AG04449 (cell line): ENCODE measurements at regions not wholly inside any gene's neighbourhood (a gene's known extent, or its start where the extent isn't known, plus 50 kb on each side); places are given as distances from the start of the nearest gene placed in this dataset.

Source experiments
- CTCF ChIA-PET: fragments of 350-600 bp; formaldehyde crosslinking; extraction: SDS; loops from one replicate; lab custom pipeline; 2021; ENCODE audit warnings: antibody characterized with exemption; lab: Yijun Ruan, JAX
- POLR2A ChIA-PET: fragments of 400-600, 350-600 bp; formaldehyde crosslinking; extraction: SDS; loops from one replicate; lab custom pipeline; 2020; ENCODE audit warnings: antibody characterized with exemption, inconsistent platforms; lab: Yijun Ruan, JAX
- DNase-seq: peaks from one replicate; pipeline ENCODE4 v3.0.0-alpha.2; 2010; ENCODE audit warnings: low read depth, low spot score
- H3K4me3 ChIP-seq: 2 replicates; pipeline ENCODE4 v1.5.1; 2011; ENCODE audit warnings: low read depth, mild to moderate bottlenecking, control low read depth, low read length
- CTCF ChIP-seq: IDR thresholded peaks from one replicate; pipeline ENCODE4 v1.5.1; 2011; ENCODE audit warnings: mild to moderate bottlenecking, moderate library complexity, low read length, control low read depth, inconsistent platforms; ENCODE audit not compliant: insufficient read depth; ENCODE audit errors: missing control alignments

GRCh38 chr7:110153222-110153621, 937.7 kb upstream of the LRRN3 start:
- POLR2A ChIA-PET: no interaction called here
- CTCF ChIA-PET: no interaction called here
- no peak for DNase-seq
- TF ChIP-seq CTCF: no peak
- no peak overlapping the region for H3K4me3 ChIP-seq

- CTCF ChIA-PET: no interaction called here
- POLR2A ChIA-PET: no interaction called here
- DNase-seq: no peak
- no peak for TF ChIP-seq CTCF
- H3K4me3 ChIP-seq: no peak overlapping the region
Measured at GRCh38 chr7:110156511-110156910, 934.4 kb upstream of the LRRN3 start.

DNA sequence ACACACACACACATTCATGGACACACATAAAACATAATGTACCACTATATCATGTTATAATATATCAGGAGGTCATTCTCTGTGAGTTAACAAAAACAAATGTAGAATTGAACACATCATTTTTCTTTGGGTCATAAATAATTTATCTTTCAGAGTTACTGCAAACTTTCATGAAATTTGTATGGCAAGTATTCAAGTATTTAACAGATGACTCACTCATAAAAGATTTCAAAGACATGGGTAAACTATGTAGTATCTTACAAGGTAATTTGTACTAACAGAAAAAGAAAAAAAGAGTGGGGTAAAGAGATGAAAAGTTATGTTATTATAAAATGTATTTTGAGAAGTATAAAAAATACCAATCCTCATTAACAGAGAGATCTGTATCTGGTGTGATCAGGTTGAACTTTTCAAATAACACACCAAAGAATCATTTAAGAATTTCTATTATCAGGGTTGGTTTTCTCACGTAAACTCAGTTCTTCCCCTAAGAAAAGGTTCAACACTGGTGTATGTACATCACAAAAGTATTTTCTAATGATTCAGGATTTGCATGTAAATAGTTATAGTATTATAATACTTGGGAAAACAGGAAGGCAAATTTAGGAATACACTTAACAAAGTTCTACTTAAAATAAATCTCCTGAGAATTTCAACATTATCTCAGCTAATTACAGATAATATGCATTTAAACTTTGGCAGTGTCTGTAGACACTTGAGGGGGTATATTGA, 933.1 kb upstream of the LRRN3 start:
- DNase-seq: no peak
- ChIA-PET CTCF (no interaction called here), POLR2A (no interaction called here)
- TF ChIP-seq CTCF: no peak
- no peak overlapping the region for H3K4me3 ChIP-seq

DNA sequence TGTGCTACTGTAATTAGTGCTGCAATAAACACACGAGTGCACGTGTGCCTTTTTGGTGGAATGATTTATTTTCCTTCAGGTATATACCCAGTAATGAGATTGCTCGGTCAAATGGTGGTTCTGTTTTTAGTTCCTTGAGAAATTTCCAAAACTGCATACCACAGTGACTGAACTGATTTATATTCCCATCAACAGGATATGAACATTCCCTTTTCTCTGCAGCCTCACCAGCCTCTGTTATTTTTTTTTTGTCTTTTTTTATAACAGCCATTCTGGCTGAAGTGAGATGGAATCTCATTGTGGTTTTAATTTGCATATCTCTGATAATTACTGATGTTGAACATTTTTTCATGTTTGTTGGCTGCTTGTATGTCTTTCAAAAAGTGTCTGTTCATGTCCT, 922.9 kb upstream of the LRRN3 start:
- TF ChIP-seq CTCF: no peak
- DNase-seq: no peak
- POLR2A ChIA-PET: no interaction called here
- no peak overlapping the region for H3K4me3 ChIP-seq
- CTCF ChIA-PET: no interaction called here

GRCh38 chr7:110170841-110171240, 920.1 kb upstream of the LRRN3 start:
- no peak for TF ChIP-seq CTCF
- ChIA-PET POLR2A (no interaction called here), CTCF (no interaction called here)
- no peak overlapping the region for H3K4me3 ChIP-seq
- peak; percentile 12 for DNase-seq

DNA sequence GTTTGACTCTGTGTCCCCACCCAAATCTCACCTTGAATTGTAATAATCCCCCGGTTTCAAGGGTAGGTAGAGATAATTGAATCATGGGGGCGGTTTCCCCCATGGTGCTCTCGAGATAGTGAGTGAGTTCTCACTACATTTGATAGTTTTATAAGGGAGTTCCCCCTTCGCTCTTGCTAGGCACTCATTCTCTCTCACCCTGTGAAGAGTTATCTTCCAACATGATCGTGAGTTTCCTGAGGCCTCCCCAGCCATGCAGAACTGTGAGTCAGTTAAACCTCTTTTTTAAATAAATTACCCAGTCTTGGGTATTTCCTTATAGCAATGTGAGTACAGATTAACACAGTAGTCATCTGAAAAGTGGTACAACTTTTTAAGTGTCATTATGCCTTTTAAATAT, 913.5 kb upstream of the LRRN3 start:
- CTCF ChIA-PET: no interaction called here
- POLR2A ChIA-PET: no interaction called here
- no peak for TF ChIP-seq CTCF

More for the DNA sequence above, 913.5 kb upstream of the LRRN3 start:
- H3K4me3 ChIP-seq: no peak overlapping the region
- no peak for DNase-seq
